Islet of Langerhans (tissue), 1 donor: ENCODE measurements at regions not wholly inside any gene's neighbourhood (a gene's known extent, or its start where the extent isn't known, plus 50 kb on each side); places are given as distances from the start of the nearest gene placed in this dataset.

Experiments
- FAIRE-seq: peaks from one replicate; lab custom pipeline; 2011; peaks lifted over from hg19 to GRCh38; lab: Jason Lieb, UNC

- no peak for FAIRE-seq
Observed at GRCh38 chr2:104638190-104638858, 215.6 kb upstream of the POU3F3 start.

GRCh38 chr2:104638859-104639202 lies 215.1 kb upstream of the POU3F3 start:
- FAIRE-seq = no peak

- no peak for FAIRE-seq
Observed at GRCh38 chr2:104641786-104642185, 212.1 kb upstream of the POU3F3 start.

- no peak for FAIRE-seq
Observed at GRCh38 chr2:104648376-104648775, 205.5 kb upstream of the POU3F3 start.

GRCh38 chr2:104649866-104650265 lies 204.0 kb upstream of the POU3F3 start:
- FAIRE-seq = no peak

- FAIRE-seq = no peak
Observed at GRCh38 chr2:104650405-104650996, 203.4 kb upstream of the POU3F3 start.

GRCh38 chr2:104654811-104655210 lies 199.1 kb upstream of the POU3F3 start:
- no peak for FAIRE-seq

- FAIRE-seq = no peak
Observed at GRCh38 chr2:104656571-104657163, 197.2 kb upstream of the POU3F3 start.

GRCh38 chr2:104658144-104658835 lies 195.6 kb upstream of the POU3F3 start:
- no peak for FAIRE-seq

GRCh38 chr2:104658904-104659591 lies 194.9 kb upstream of the POU3F3 start:
- no peak for FAIRE-seq

- FAIRE-seq = no peak
Observed at GRCh38 chr2:104660991-104661390, 192.9 kb upstream of the POU3F3 start.

- FAIRE-seq = no peak
Observed at GRCh38 chr2:104664672-104665071, 189.2 kb upstream of the POU3F3 start.

GRCh38 chr2:104668631-104669030 lies 185.3 kb upstream of the POU3F3 start:
- no peak for FAIRE-seq

- FAIRE-seq = no peak
Observed at GRCh38 chr2:104673225-104673624, 180.7 kb upstream of the POU3F3 start.

GRCh38 chr2:104678181-104678580 lies 175.7 kb upstream of the POU3F3 start:
- no peak for FAIRE-seq

GRCh38 chr2:104685591-104685990 lies 168.3 kb upstream of the POU3F3 start:
- FAIRE-seq = no peak

GRCh38 chr2:104687147-104687546 lies 166.8 kb upstream of the POU3F3 start:
- no peak for FAIRE-seq

GRCh38 chr2:104690255-104690984 lies 163.5 kb upstream of the POU3F3 start:
- no peak for FAIRE-seq

GRCh38 chr2:104698276-104698675 lies 155.6 kb upstream of the POU3F3 start:
- FAIRE-seq = no peak

GRCh38 chr2:104701411-104701911 lies 152.5 kb upstream of the POU3F3 start:
- no peak for FAIRE-seq

- FAIRE-seq = no peak
Observed at GRCh38 chr2:104702031-104702850, 151.7 kb upstream of the POU3F3 start.
